ENCODE measurements at regions not wholly inside any gene's neighbourhood (a gene's known extent, or its start where the extent isn't known, plus 50 kb on each side); places are given as distances from the start of the nearest gene placed in this dataset.

GRCh38 chr13:104181526-104182231 lies 1115.5 kb upstream of the SLC10A2 start:
- DNase-seq (ENCODE audit: low read depth) = no peak

GRCh38 chr13:104170980-104171555 lies 1104.9 kb upstream of the SLC10A2 start:
- DNase-seq (ENCODE audit: low read depth) = no peak

GRCh38 chr13:104163866-104164630 lies 1097.8 kb upstream of the SLC10A2 start:
- DNase-seq (ENCODE audit: low read depth) = no peak

GRCh38 chr13:104160536-104160935 lies 1094.3 kb upstream of the SLC10A2 start:
- no peak for DNase-seq (ENCODE audit: low read depth)

- DNase-seq (ENCODE audit: low read depth) = no peak
These were observed 1077.7 kb upstream of the SLC10A2 start for GRCh38 chr13:104143760-104144416.

GRCh38 chr13:104140552-104140951 lies 1074.3 kb upstream of the SLC10A2 start:
- no peak for DNase-seq (ENCODE audit: low read depth)

- DNase-seq (ENCODE audit: low read depth) = no peak
These were observed 1071.2 kb upstream of the SLC10A2 start for GRCh38 chr13:104137416-104137815.

- DNase-seq (ENCODE audit: low read depth) = no peak
These were observed 1066.6 kb upstream of the SLC10A2 start for GRCh38 chr13:104132849-104133248.

GRCh38 chr13:104114101-104114500 lies 1047.9 kb upstream of the SLC10A2 start:
- no peak for DNase-seq (ENCODE audit: low read depth)

GRCh38 chr13:104111031-104111430 lies 1044.8 kb upstream of the SLC10A2 start:
- no peak for DNase-seq (ENCODE audit: low read depth)

- DNase-seq (ENCODE audit: low read depth) = no peak
These were observed 1040.6 kb upstream of the SLC10A2 start for GRCh38 chr13:104106705-104107393.

- DNase-seq (ENCODE audit: low read depth) = no peak
These were observed 1039.5 kb upstream of the SLC10A2 start for GRCh38 chr13:104105418-104106355.

- no peak for DNase-seq (ENCODE audit: low read depth)
These were observed 1033.5 kb upstream of the SLC10A2 start for GRCh38 chr13:104099750-104100149.

GRCh38 chr13:104098421-104098820 lies 1032.2 kb upstream of the SLC10A2 start:
- DNase-seq (ENCODE audit: low read depth) = no peak

- no peak for DNase-seq (ENCODE audit: low read depth)
These were observed 1020.5 kb upstream of the SLC10A2 start for GRCh38 chr13:104086759-104087158.

GRCh38 chr13:104086210-104086609 lies 1020.0 kb upstream of the SLC10A2 start:
- no peak for DNase-seq (ENCODE audit: low read depth)

GRCh38 chr13:104085611-104086010 lies 1019.4 kb upstream of the SLC10A2 start:
- DNase-seq (ENCODE audit: low read depth) = no peak

GRCh38 chr13:104074326-104074725 lies 1008.1 kb upstream of the SLC10A2 start:
- DNase-seq (ENCODE audit: low read depth) = no peak

- no peak for DNase-seq (ENCODE audit: low read depth)
These were observed 1005.6 kb upstream of the SLC10A2 start for GRCh38 chr13:104071806-104072205.

- DNase-seq (ENCODE audit: low read depth) = no peak
These were observed 999.1 kb upstream of the SLC10A2 start for GRCh38 chr13:104065328-104065727.

- no peak for DNase-seq (ENCODE audit: low read depth)
These were observed 991.6 kb upstream of the SLC10A2 start for GRCh38 chr13:104057861-104058260.

Data from activated T-helper 1 cell treated with Interleukin-2 at 50 U/mL for 16 hours (primary cell).